ENCODE measurements at regions not wholly inside any gene's neighbourhood (a gene's known extent, or its start where the extent isn't known, plus 50 kb on each side); places are given as distances from the start of the nearest gene placed in this dataset.
"Not testable (repeated sequence)": the region's sequence is repeated elsewhere in the genome, so short reads cannot be mapped to it uniquely, and the experiment has no call there.

- DNase-seq = not testable (repeated sequence)
These were observed 266.0 kb upstream of the ANKRD50 start for GRCh38 chr4:124978536-124978935.

GRCh38 chr4:124977045-124977444 is 264.5 kb upstream of the ANKRD50 start:
- DNase-seq = no peak

DNA sequence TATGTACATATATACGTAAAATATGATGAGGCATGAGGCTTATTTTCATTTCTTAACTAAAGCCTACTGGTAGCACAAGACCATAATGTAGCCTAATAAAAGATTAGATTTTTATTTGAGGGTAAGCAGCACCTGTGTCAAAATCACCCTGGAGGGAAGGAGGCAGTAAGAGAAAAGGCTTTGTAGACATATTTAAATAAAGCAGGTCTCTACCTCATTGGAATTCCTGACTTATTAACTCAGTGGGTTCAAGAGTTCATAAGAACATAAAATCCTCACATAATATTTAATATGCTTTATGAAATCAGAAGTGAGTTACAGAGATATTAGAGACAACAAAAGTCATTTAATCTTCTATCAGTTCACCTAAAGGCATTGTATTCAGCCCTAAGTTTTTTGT is 261.6 kb upstream of the ANKRD50 start:
- DNase-seq = no peak

DNA sequence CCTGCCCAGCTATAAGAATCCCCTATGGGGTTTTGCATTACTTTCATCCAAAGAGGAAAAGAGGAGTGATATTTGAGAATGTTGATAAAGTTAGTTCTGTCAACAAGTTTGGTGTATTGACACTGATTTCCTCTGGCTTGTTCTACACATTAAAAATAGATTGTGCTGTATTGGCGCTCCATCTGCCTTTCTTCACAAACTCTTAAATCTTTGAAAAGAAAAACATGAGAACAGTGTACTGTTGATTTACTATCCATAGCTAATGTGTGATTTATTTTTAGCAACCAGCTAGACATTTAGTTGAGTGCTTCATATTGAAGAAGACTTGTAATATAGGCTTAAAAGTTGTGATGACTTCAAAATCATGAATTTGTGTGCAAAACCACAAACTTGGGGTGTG is 261.2 kb upstream of the ANKRD50 start:
- DNase-seq = no peak

- DNase-seq = no peak
These were observed 257.5 kb upstream of the ANKRD50 start for GRCh38 chr4:124970011-124970410.

- DNase-seq = no peak
These were observed 253.0 kb upstream of the ANKRD50 start for GRCh38 chr4:124965497-124965891.

GRCh38 chr4:124964852-124965496 is 252.4 kb upstream of the ANKRD50 start:
- DNase-seq = no peak

DNA sequence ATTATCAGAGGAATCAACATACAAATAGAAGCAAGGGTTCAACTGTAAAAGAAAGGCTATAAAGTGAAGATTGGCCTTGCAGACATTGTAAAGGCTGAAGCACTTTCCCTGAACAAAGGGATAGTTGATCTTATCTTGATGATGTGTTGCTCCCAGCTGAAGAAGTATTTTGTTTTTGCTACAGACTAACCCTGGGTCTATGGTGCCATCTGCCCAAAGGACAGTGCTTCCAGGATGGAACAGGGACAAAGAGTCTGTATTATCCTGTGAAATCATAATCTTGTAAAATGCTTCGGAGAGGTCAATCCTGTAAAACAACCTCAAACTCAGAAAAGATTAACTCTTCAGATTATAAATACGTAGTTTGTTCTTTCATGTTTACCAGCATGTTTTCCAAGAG is 251.7 kb upstream of the ANKRD50 start:
- DNase-seq = no peak

DNA sequence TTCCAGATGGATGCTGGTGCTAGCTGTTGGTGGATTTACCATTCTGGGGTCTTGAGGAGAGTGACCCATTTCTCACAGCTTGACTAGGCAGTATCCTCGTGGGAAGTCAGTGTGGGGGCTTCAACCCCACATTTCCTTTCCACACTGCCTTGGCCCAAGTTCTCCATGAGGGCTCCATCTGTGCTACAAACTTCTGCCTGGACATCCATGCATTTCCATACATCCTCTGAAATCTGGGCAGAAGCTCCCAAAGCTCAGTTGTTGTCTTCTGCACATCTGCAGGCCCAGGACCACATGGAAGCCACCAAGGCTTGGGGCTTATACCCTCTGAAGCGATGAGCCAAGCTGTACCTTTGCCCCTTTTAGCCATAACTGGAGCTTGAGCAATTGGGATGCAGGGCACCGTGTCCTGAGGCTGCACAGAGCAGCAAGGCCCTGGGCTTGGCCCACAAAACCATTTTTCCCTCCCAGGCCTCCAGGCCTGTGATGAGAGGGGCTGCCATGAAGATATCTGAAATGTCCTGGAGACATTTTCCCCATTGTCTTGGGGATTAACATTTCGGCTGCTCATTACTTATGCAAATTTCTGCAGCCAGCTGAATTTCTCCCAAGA is 248.7 kb upstream of the ANKRD50 start:
- DNase-seq = no peak

DNA sequence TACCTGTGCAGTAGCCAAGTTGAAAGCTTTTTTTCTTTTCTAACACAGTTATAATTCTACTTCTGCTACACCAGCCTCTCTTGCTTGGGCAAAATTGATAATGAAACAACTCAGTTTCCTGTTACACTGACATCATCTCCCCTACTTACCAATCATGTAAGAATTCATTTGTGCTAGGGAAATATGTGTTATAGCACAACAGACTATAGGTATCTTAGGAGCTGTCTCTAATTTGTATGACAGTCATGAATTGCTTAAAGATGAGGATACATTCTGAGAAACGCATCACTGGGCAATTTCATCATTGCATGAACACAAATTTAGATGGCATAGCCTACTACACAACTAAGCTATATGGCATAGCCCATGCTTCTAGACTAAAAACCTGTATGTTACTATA is 246.3 kb upstream of the ANKRD50 start:
- no peak for DNase-seq

DNA sequence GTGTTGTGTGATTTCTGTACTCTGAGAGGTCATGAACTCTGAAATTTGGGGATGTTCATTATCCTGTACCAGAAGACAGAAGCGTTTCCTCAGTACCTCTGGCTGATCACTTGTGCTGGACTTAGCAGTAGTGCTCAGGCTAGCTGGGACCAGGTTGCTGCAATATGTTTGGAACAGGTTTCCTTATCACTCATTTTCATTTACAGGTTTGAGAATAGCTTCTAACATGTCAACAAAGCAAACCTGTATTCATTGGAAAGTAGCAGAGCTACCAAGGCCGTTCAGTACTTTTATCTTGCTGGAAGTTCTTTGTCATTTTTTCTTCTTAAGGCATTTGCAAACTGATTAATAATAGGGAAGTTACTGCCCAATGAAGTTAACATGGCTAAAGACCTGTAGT is 242.9 kb upstream of the ANKRD50 start:
- no peak for DNase-seq

- no peak for DNase-seq
These were observed 241.5 kb upstream of the ANKRD50 start for GRCh38 chr4:124954046-124954445.

- no peak for DNase-seq
These were observed 241.0 kb upstream of the ANKRD50 start for GRCh38 chr4:124953486-124953885.

GRCh38 chr4:124953061-124953460 is 240.5 kb upstream of the ANKRD50 start:
- DNase-seq = no peak

GRCh38 chr4:124952601-124953000 is 240.1 kb upstream of the ANKRD50 start:
- DNase-seq = no peak

- no peak for DNase-seq
These were observed 236.6 kb upstream of the ANKRD50 start for GRCh38 chr4:124948976-124949597.

DNA sequence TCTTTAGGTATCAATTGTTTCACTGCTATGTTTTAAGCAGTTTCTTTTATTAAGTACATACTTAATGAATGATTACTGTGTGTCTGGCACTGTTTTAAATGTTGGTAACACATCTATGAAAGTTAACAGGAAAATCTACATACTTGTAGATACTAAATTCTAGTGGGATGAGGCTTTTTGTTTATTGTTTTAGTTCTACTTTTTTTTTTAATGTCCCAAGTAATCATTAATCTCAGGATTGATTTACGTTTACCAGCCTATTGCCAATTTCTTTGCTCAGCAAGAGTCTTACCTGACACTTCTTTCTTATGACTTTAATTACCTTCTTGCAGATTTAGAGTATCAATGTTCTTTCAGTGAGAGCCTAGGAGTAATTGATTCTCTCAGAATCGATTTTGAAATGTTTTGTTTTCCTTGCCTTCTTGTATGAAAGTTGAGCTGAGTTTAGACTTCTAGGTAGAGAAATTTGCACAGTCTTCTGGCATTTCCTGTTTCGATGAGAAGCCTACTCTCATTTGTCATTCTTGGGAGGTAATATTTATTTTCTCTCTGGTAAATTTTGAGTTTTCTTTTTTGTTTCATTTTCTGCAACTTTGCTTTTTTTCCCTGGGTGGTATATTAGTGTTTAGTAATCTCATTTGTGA is 235.2 kb upstream of the ANKRD50 start:
- DNase-seq = no peak

- DNase-seq = no peak
These were observed 234.2 kb upstream of the ANKRD50 start for GRCh38 chr4:124946696-124947095.

- no peak for DNase-seq
These were observed 232.9 kb upstream of the ANKRD50 start for GRCh38 chr4:124945422-124945821.

GRCh38 chr4:124943938-124944337 is 231.4 kb upstream of the ANKRD50 start:
- peak in 1 of 4 experiments; percentile 2 for DNase-seq

- DNase-seq = no peak
These were observed 230.8 kb upstream of the ANKRD50 start for GRCh38 chr4:124943145-124943889.

DNA sequence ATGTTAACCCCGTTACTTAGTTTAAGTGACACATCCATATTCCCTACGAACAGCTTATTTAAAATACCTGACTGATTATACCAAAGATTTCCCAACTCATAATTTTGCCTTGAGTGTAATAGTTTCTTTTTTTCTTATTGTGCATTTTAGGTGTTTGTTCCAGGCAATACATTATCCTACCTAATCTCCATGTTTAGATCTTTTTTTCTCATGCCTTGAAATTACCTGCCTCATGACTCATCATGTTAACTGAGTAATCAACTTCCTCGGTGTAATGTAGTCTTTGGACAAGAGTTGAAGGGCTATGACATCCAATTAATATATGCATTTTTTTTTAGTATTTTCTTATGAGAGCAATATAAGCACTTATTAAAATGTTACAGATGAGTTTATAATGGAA is 228.7 kb upstream of the ANKRD50 start:
- no peak for DNase-seq

DNA sequence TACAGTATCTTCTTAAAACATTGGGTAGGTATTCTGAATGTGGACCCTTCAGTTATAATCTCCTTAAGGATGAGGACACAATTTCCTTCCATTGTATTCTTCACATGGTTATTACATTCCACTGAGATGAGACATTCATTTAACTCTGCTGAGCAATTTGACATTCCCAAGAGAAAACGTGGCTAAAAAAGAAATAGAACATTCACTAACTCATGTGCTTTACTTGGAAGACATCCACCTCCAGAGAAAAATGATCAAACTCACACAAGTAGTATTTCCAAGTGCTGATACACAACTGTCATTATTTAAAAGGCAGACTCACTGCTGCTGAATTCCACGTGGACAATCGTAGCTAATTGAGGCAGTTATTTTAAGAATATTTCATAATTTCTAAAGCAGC is 227.9 kb upstream of the ANKRD50 start:
- DNase-seq = no peak
